ENCODE measurements at regions not wholly inside any gene's neighbourhood (a gene's known extent, or its start where the extent isn't known, plus 50 kb on each side); places are given as distances from the start of the nearest gene placed in this dataset.
A peak's percentile ranks its signal among the peaks of the same experiment; 100 is the strongest.

DNA sequence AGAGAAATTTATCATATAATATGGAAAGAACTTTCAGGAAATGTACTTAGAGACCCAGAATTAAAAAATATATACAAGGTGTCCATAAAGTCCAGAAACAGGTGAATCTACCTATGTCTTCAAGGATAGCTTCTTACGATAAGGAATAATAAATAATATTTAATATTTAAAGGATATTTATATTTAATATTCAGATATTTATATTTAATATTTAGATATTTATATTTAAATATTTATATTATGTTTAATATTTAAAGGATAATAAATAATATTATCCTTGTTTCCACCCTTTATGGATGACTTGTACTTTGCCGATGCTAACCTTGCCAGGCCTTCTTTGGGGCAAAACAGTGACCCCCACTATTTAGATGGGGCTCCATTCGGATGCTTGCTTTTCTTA is 169.5 kb upstream of the CADM1 start:
- ATAC-seq: no peak

DNA sequence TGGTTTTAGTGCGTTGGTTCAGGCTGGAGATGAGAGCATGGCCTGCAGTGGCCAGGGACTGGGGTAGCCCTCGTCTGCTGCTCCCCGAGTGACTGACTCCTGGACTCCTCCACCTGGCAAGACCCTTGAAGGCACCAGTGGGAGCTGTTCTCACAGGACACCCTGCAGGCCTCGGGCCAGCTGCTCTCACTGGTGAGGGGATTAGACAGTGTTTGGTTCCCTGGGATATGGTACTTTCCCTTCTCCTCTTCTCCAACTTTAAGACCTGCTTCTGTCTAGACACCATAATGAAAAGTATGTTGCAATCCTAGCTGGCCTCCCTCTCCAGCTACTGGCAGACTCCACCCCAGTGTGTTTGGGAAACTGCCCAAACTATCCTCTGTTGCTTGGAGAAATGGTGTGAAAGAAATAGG is 168.8 kb upstream of the CADM1 start:
- ATAC-seq: peak; percentile 63

DNA sequence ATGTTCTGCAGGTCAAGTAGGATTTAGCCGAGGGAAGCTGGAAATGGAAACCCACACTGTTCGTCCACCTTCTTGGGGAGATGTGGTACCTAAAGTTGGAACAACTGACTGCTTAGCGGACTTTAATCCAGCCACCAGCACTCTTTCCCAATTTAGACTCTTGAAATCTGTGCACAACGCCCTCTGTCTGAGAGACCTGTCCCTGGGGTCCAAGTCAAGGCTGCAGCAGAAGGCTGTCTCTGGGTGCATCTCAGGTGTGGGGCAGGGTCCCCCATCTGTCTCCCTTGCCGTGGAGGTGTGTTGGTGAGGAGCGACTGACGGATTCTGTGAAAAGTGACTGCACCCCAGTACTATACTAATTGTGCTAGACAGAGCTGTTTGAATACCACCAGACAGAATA is 168.2 kb upstream of the CADM1 start:
- ATAC-seq: no peak

DNA sequence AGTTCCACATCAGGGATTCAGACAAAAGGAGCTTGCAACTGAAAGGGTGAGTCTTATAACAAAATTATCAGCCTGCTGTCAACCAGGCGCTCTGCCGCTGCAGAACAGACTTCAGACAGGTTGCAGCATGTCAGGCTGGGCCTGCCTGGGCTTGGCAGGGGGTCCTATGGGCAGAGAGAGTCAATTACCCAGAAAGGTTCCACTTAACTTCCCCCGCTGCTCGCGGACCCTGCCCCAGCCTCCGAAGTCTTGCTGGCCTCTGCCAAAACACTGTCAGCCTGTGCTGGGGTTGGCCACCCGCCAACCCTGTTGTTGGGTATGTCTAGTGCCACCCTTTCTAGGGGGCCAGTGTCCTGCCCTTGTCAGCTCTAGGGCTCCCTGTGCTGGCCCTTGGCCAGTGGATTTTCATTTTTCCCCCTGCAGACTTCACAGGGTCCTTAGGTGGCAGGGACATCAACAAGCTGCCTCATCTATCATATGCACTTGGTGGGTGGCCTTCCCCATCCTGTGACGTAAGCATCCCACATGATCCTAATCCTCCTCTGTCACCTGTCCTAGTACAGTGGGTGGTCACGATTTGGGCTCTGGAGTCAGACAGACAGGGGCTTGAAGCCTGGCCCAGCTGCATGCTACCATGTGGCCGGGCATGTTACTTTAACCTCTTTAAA is 166.5 kb upstream of the CADM1 start:
- no peak for ATAC-seq

DNA sequence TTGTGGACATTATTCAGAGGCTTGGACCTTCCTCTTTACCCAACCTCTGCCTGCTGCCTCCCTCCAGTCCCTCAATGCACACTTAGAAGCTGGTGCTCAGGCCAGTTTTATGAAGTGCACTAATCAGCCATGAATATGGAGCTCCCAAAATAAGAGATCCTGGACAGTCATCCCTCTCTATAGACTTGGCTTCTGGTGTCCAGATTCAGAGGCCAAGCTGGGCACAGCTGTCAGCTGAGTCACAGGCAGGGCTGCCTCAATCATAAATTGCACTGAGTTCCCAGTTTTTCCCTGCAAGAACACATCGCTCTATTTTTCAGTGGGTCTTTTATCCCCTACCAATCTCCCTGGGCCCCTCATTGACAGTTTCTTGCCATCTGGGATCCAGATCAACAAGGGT is 161.7 kb upstream of the CADM1 start:
- no peak for ATAC-seq

DNA sequence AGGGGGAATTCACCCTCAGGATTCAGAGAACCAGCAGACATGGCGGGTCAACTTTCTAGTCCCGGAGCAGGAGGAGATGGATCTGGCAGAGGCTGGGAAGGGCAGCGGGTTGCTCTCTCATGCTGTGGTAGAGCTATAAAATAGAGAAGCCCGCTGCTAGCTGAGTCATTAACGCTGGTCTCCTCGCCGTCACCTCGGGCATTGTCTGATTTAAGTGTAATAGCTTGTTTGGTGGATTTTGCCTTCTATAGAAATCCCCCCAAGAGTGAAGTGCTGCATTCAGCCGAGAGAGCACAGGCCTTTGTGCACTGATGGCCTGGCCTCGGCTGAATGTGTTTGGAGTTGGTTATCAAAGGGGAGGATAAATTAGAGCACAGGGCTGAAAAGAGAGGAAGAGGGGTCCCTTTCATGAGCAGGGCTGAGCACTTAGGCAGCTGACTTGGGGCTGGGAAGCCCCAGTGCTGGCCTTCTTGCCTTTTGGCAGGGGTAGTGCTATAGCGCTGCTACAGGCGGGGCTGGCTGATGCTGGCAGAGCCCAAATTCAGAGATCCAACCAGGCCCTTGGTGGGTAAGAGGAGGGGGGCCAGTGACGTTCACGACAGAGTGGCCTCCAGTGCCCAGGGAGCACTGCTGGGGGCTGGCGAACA is 161.1 kb upstream of the CADM1 start:
- no peak for ATAC-seq

DNA sequence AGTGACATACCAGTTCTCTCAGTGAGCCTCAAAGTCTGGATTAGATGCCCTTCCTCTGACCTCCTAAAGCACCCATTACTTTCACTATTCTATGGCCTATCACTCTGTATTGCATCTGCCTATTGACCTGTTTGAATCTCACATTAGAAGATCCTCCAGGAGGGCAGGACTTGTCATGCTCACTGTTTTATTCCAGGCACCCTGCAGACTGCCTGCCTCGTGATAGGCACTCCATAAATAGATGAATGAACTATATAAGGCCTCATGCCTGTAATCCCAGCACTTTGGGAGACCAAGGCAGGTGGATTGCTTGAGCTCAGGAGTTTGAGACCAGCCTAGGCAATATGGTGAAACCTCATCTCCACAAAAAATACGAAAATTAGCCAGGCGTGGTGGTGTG is 160.1 kb upstream of the CADM1 start:
- no peak for ATAC-seq

DNA sequence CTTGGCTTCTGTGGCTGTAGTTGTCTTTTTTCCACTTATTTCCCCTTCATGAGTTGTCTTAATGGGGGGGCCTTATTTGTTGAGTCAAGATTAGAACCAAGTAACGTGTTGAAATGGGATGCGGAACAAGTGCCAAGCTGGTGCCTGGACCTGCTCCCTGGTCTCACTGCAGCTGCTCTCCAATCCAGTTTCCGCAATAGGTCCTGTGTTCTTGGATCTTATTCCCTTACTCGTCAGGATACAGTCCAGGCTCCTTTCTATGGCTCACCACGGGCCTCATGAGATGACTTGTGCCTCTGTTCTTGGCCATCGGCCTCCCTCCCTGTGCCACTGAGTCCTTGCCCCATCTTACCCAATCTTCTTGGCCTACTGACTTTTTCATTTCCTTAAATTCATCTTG is 159.6 kb upstream of the CADM1 start:
- no peak for ATAC-seq

DNA sequence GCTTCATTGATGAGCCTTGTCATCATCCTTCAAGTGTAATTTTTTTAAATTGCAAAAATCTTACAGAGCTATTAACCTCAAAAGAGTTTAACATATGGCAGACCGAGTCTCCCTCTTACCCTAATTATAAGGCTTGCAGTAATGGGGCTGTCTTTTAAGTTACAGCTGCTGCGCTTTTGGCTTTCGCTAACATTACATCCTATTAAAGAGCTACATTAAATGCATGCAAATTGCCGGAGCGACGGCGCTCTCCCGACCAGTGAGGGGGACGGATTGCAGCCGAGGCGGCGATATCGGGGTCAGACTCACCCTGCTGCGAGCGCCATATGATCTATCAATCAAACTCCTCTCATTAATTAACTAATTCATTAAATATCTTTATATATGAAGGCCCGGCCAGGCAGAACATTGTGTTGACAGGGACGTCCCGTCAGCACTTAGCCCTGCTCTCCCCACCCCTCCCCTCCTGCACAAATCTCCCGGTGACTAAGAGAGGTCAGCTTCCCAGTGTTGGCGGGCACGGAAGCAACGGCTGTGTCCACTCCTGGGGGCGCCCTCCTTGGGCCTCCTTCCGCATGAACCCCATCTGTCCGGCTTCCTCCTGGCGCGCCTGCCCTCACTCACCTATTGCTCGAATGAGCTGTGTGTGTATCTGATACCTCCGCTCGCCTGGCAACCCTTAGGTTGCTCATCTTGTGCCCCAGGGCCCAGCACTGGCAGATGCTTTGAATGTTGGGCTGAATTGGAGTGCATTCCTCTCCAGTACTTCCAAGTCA is 156.0 kb upstream of the CADM1 start:
- ATAC-seq: no peak

DNA sequence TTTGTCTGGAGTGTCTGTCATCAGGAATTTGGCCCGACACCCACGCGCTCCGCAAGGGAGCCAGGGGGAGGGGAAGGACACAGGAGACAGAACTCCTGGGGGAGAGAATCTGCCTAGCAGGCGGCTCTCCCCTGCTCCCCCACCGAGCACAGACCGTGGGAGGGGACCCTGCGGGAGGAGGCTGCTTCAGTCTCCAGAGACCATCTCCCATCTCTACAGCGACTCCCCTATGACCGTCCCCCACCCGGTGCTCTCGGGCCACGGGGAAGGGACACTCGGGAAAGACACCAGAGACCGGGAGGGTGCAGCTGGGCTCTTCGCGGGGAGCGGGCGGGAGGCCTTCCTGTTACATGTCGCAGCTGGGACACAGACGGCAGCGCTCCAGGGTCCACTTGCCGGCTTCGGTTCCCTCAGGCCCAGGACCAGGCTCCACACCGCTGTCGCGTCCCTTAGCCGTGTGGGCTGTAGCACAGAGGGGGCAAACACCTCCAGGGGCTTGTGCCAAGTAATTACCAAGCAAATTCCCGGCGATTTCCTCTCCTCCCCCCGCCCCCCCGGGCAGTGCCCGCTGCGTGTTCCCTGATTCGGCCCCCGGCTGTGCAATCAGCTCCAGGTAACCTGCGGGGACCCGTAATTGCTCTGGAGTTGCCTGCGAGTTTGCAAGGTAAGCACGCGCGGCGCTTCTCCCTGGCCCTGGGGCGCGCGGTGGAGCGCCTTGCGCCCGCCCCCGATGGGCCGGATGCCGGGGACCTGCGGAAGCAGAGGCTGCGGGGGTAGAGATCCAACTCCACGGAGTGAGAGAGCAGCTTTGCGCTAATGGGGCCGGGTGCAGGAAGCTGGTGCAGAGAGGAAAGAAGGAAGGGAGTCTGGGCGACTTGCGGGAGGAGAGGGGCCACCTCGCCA is 155.1 kb upstream of the CADM1 start:
- ATAC-seq: peak; percentile 48

DNA sequence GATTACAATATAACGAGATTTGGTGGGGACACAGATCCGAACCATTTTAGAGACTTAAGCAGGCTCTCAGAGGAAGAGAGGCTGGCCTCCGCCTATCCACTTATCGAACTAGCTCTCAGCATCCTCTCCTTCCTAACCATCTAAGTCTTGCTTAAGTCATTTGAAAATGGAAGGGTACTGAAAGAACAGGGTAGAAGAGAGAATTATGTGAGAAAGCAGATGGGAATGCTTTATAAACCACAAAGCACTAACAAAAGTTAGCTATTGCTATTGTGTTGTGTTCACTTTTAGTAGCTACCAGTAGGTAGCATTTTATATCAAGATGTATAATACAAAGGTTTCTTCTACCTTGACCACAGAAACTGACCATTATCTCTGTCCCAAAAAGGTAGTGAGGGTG is 153.4 kb upstream of the CADM1 start:
- ATAC-seq: no peak

DNA sequence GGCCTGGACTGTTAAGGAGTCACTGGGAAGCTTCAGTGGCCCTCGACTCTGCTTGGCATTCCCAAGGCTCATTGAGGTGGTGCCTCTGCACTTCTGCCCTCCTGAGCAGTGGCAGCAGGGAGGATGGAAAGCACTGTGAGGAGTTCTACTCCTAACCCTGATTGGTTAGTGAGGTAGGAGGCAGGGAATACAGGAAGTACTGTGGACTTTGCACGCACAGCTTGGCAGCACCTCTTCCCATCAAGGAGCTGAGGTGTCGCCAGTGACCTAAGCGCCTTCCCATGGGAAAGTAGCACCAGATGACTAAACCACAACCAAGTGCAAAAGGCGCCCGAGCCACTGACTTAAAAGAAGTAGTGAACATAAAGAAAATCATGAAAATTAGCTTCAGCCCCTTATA is 152.5 kb upstream of the CADM1 start:
- ATAC-seq: no peak

DNA sequence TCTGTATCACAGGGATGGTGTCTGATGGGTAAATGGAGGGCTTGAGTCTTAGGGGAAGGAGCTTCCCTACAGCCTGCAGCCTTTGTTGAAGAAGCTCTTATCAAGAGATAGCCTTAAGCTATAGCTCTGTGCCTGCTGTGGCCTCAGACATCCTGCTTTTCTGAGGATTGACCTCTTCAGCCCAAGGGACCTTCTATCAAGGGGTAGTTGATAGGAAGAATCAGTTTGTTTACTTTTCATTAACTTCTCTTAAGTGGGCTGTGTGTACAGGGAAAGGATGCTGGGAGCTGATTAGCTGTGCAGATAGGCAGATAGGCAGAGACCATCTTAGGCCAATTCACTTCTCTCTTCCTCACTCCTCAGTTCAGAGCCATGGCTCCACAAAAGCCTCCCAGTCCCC is 151.8 kb upstream of the CADM1 start:
- ATAC-seq: no peak

DNA sequence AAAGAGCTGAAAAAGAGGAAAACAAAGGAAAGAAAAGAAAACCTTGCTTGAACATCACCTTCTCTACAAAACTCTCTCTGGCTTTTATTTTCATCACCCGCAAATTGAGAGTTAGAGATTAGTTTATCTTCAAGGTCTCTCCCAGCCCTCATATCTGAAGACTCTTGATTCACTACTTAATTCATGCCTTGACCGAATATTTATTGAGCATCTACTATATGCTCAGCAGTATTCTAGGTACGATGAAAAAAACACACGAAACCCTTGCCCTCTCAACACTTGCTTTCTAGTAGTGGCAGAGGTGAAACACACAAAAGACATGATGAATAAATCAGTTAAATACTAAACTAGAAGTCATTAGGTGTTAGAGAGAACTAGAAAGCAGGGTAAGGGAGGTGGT is 150.6 kb upstream of the CADM1 start:
- no peak for ATAC-seq

DNA sequence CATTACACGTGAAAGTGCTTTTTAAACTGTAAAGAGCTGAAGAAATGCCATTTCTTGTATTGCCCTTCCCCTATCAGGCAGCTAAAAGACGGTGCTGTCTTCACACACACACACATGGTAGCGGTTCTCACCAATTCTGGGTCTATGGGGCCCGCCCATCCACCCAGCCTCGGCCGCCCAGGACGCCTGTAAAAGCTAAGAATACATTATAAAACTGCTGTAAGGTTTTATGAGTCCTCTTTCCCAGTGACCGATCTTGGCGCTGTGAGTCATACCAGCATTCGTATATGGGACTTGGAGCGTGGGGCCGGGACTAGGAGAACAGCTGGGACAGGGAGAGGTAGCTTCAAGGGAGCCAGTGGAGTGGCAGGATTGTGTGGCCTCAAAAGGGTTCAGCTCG is 149.7 kb upstream of the CADM1 start:
- ATAC-seq: no peak

DNA sequence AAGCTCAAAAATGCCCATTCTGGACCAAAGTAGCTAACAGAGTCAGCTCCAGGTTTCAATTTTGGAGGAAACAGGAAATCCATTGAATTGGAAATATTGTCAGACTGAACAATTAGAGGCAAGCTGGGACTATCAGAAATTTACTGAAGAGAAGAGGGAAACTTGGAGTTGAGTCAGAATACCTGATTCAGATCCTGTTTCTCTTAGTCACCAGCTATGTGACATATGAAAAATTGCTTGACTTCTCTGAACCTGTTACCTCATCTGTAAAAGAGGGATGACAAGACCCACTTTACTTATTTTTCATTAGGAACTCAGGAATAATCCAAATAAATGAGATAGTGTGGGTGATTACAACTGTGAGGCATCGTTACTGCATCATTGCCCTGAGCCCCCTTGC is 148.9 kb upstream of the CADM1 start:
- ATAC-seq: no peak

DNA sequence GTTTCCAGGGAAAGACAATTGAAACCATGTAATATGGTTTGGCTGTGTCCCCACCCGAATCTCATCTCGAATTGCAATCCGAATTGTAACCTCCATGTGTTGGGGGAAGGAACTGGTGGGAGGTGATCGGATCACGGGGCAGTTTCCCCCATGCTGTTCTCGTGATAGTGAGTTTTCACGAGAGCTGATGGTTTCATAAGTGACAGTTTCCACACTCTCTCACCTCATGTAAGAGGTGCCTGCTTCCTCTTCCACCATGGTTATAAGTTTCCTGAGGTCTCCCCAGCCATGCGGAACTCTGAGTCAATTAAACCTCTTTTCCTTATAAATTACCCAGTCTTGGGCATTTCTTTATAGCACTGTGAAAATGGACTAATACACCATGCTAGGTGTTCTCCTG is 148.3 kb upstream of the CADM1 start:
- no peak for ATAC-seq

DNA sequence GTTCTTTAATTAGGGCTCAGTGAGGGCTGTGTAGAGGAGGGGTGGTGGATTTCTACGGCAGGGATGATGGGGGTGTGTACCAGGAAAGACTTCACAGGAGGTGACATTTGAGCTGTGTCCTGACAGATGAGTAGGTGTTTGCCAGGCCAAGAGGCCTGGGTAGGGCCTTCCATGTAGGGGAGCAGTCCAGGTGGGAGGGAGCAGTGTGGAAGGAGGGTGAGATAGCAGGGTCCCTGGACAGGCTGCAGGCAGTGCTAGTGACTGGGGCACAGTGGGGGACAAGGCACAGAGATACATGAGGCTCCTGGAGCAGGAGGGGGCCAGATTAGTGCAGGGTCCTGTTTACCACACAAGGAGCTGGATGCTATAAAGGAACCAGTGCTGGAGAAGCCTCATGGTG is 147.9 kb upstream of the CADM1 start:
- ATAC-seq: no peak

DNA sequence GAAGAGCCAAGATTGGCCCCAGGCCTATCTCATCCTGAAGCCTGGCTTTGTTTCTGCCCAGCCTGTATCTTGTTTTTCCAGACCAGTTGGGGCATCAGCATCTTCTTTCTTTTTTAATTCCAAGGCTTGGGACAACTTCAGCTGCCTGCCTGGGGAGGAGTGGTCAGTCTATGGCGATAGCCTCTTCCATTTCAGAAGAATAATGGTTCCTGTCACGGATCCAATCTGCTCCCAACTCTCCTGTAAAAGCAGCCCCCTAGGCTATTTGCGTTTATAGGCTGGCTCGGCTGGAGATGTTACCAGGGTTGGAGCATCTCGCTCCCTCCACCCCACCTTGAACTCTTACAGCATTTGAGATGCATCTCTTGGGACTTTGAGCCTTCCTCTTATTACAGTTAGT is 145.2 kb upstream of the CADM1 start:
- no peak for ATAC-seq

DNA sequence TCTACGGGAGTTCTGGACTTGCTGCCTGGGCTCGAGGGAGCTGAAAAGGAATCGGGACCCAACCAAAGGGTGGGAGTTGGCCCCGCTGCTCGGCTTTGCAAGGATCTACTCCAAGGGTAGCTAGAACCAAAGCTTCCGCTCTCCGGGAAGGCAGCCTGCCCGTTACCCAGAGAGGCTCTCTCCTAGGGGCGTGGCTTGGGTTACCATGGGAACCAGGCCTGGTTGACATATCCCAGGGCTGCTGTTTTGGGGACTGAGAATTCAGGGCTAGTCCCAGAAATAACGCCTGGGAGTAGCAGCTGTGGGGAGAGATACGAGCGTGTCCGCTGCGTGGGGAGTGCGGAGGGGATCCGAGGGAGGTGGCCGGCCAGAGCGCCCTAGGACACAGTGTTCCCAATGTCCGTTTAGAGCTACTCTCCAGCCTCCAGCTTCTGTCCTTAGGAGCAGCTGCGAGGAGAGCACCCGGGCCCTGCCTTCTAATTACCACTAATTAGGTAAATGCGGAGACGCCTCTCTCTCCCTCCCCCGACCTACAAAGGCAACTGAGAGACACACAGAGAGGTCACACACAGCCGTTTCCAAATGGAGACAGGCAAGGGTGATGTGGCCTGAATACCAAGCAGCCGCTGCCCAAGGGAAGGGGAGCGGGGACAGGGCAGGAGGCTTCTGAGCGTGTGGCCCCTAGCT is 141.6 kb upstream of the CADM1 start:
- ATAC-seq: no peak

DNA sequence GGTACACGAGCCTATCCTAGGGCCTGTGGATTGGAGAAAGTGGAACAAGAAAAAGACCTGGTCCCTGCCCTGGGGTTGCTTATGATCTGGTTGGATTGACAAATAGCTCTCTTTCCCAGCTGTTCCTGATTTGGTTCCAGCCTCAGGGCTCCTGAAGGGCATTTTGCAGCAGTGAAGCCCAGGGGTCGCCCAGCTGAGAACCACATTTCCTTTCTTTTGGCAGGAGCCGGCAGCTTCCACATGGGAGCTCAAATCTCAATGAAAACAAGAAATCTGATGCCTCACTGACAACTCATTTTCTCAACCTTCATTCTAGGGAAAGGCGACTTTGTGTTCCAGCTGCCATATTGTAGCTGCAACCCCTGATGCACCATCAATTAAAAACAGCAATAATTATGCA is 140.6 kb upstream of the CADM1 start:
- ATAC-seq: no peak

DNA sequence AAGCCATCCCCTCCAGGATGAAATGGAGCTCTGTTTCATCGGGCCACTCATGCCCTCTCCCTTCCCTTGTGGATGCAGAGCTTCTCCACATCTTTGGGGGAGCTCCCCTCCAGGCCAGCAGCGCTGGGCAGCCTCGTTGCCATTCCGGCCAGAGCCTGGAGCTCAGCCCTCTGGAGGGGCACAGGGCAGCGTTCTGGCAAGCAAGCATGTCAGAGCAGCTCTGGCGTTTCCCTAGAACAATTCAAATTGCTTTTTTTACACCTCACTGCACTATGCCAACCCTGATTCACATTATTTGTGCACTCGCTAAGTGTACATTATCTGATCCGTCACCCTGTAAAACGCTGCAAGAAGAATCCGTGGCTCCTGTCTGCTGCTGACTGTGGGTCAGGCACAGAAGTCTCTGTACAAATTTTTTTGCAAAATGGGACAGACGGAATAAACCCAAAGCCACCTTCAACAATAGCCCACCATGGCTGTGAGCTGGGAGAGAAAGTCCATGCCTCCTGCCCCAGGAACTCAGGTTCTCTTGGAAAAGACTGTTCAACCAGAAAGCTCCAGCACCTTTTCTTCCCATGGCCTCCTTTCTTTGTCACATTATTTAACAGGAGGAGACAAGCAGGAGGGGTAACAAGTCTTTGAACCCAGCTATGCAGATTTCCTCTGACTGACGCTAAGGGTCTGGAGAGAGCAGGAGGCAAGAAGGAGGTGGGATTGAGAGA is 139.5 kb upstream of the CADM1 start:
- no peak for ATAC-seq
